GM23338 (cell line): ENCODE measurements at regions not wholly inside any gene's neighbourhood (a gene's known extent, or its start where the extent isn't known, plus 50 kb on each side); places are given as distances from the start of the nearest gene placed in this dataset.
"Not testable (repeated sequence)": the region's sequence is repeated elsewhere in the genome, so short reads cannot be mapped to it uniquely, and the experiment has no call there.

Experiments used
- ATAC-seq: fragments of 200-7000 bp; cut with Tn5 transposase; 3 replicates; pipeline ENCODE4 v1.9.1; 2020
- DNase-seq: peaks from one replicate; pipeline ENCODE4 v3.0.0-alpha.2; 2015; ENCODE audit warnings: low spot score
- H2AFZ ChIP-seq: fragments of 200-600 bp; sonication (generic); 2 replicates; pipeline ENCODE4 v1.8.0; 2016; ENCODE audit warnings: antibody characterized with exemption, mild to moderate bottlenecking, moderate library complexity
- H3F3A ChIP-seq: fragments of 200-600 bp; sonication (generic); replicated peaks from 2 replicates; pipeline ENCODE4 v1.8.0; 2017; ENCODE audit warnings: antibody characterized with exemption, mixed run types, low read depth
- H3K27ac ChIP-seq: fragments of 200-600 bp; sonication (generic); 2 replicates; pipeline ENCODE4 v1.6.1; 2016; ENCODE audit warnings: low read depth
- H3K27me3 ChIP-seq: fragments of 200-600 bp; sonication (generic); 2 replicates; pipeline ENCODE4 v1.8.0; 2016; ENCODE audit warnings: mild to moderate bottlenecking, mixed run types, moderate library complexity; ENCODE audit not compliant: insufficient read depth
- H3K36me3 ChIP-seq: fragments of 200-600 bp; sonication (generic); 2 replicates; pipeline ENCODE4 v1.8.0; 2016; ENCODE audit warnings: mild to moderate bottlenecking; ENCODE audit not compliant: insufficient read depth
- H3K4me1 ChIP-seq: fragments of 200-600 bp; sonication (generic); 2 replicates; pipeline ENCODE4 v1.8.0; 2016; ENCODE audit warnings: mild to moderate bottlenecking, moderate library complexity; ENCODE audit not compliant: insufficient read depth
- H3K4me2 ChIP-seq: fragments of 200-600 bp; sonication (generic); 2 replicates; pipeline ENCODE4 v1.7.1; 2017; ENCODE audit warnings: mixed run types
- H3K4me3 ChIP-seq: fragments of 200-600 bp; sonication (generic); 2 replicates; pipeline ENCODE4 v1.6.1; 2016; ENCODE audit warnings: mixed run types
- H3K79me2 ChIP-seq: fragments of 200-600 bp; sonication (generic); replicated peaks from 2 replicates; pipeline ENCODE4 v1.8.0; 2017; ENCODE audit warnings: mild to moderate bottlenecking; ENCODE audit not compliant: insufficient read depth
- H3K9me2 ChIP-seq: fragments of 200-600 bp; sonication (generic); 2 replicates; pipeline ENCODE4 v1.8.0; 2017; ENCODE audit not compliant: insufficient read depth
- H4K20me1 ChIP-seq: fragments of 200-600 bp; sonication (generic); replicated peaks from 2 replicates; pipeline ENCODE4 v1.8.0; 2017; ENCODE audit warnings: mild to moderate bottlenecking; ENCODE audit not compliant: insufficient read depth
- H3K27ac Mint-ChIP-seq: 2 replicates; pipeline ENCODE4 v1.8.0; 2020; ENCODE audit warnings: inconsistent platforms, mild to moderate bottlenecking, moderate library complexity, mixed read lengths
- H3K27me3 Mint-ChIP-seq: 3 replicates; pipeline ENCODE4 v1.8.0; 2022; ENCODE audit warnings: low read depth, mild to moderate bottlenecking, moderate library complexity, mixed read lengths, inconsistent platforms; ENCODE audit not compliant: insufficient read depth, poor library complexity
- H3K36me3 Mint-ChIP-seq: 3 replicates; pipeline ENCODE4 v1.8.0; 2021; ENCODE audit warnings: low read depth, mild to moderate bottlenecking, inconsistent platforms, moderate library complexity, mixed read lengths
- H3K4me1 Mint-ChIP-seq: 3 replicates; pipeline ENCODE4 v1.8.0; 2020; ENCODE audit warnings: mild to moderate bottlenecking, inconsistent platforms, mixed read lengths
- H3K4me3 Mint-ChIP-seq: 3 replicates; pipeline ENCODE4 v1.8.0; 2021; ENCODE audit warnings: moderate library complexity, mild to moderate bottlenecking, inconsistent platforms, mixed read lengths
- H3K9me3 Mint-ChIP-seq: 3 replicates; pipeline ENCODE4 v1.8.0; 2020; ENCODE audit warnings: moderate library complexity, mild to moderate bottlenecking, inconsistent platforms, mixed read lengths
- CREB1 ChIP-seq: fragments of 250-450 bp; sonication (Bioruptor Pico); IDR thresholded peaks from 2 replicates; pipeline ENCODE4 v1.5.0; 2020; ENCODE audit warnings: low read depth, mild to moderate bottlenecking, moderate library complexity
- CTCF ChIP-seq, 2 experiments: fragments of 200-600 bp in 1 of 2; sonication (generic) in 1 of 2; conservative IDR thresholded peaks; 2 replicates each; pipeline versions ENCODE4 v1.5.1 to v1.6.1; 2016 to 2017; ENCODE audit warnings: antibody characterized with exemption in 2 of 2, low read depth in 2 of 2, mild to moderate bottlenecking in 2 of 2, moderate library complexity in 1 of 2
- EZH2 ChIP-seq: fragments of 200-600 bp; sonication (generic); IDR thresholded peaks from one replicate; pipeline ENCODE4 v1.8.0; 2017; ENCODE audit warnings: antibody characterized with exemption, mild to moderate bottlenecking, low read depth; ENCODE audit not compliant: unreplicated experiment
- EZH2phosphoT487 ChIP-seq: fragments of 200-600 bp; sonication (generic); IDR thresholded peaks from one replicate; pipeline ENCODE4 v1.8.1; 2018; ENCODE audit warnings: antibody characterized with exemption; ENCODE audit not compliant: unreplicated experiment
- JUNB ChIP-seq: IDR thresholded peaks from one replicate; pipeline ENCODE4 v1.6.1; 2016; ENCODE audit warnings: antibody characterized with exemption; ENCODE audit not compliant: unreplicated experiment
- NANOG ChIP-seq: IDR thresholded peaks from 2 replicates; pipeline ENCODE4 v1.6.1; 2016; ENCODE audit warnings: antibody characterized with exemption, borderline replicate concordance
- POLR2AphosphoS5 ChIP-seq: IDR thresholded peaks from 2 replicates; pipeline ENCODE4 v1.6.1; 2016; ENCODE audit warnings: antibody characterized with exemption, low read depth
- REST ChIP-seq: IDR thresholded peaks from one replicate; pipeline ENCODE4 v1.6.1; 2018; ENCODE audit warnings: antibody characterized with exemption; ENCODE audit not compliant: unreplicated experiment
- STAT1 ChIP-seq: IDR thresholded peaks from one replicate; pipeline ENCODE4 v1.6.1; 2016; ENCODE audit warnings: antibody characterized with exemption; ENCODE audit not compliant: unreplicated experiment
- ZNF114 ChIP-seq: fragments of 250-450 bp; sonication (Bioruptor Pico); IDR thresholded peaks from 2 replicates; pipeline ENCODE4 v1.5.0; 2020; ENCODE audit warnings: mild to moderate bottlenecking, moderate library complexity
- ZNF331 ChIP-seq: fragments of 250-450 bp; sonication (Bioruptor Pico); IDR thresholded peaks from 2 replicates; pipeline ENCODE4 v1.5.0; 2020; ENCODE audit warnings: low read depth, mild to moderate bottlenecking, moderate library complexity
- ZNF462 ChIP-seq: fragments of 250-450 bp; sonication (Bioruptor Pico); IDR thresholded peaks from 2 replicates; pipeline ENCODE4 v1.5.0; 2020; ENCODE audit warnings: mild to moderate bottlenecking, moderate library complexity
- TF ChIP-seq, protein P1 (sequence below): IDR thresholded peaks from 2 replicates; pipeline ENCODE4 v1.6.1; 2016; ENCODE audit warnings: antibody characterized with exemption

DNA sequence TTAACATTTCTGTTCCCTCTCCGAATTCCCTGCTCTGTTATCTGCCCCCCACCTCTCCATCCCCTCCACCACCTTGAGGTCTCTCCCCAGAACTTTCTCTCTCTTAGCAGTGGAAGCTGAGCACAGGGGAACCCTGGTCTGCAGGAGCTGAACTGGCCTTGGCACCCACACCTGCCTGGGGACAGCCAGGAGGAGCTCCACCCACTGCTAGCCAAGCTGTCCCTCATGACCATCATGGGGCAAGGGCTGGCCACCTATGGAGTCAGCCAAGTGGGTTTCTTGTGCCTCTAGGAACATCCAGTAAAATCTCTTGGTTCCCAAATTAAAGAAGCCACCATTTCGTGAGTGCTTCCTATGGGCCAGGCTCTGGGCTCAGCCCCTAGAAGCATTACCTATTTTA lies 276.4 kb upstream of the TLE3 start:
- Mint-ChIP-seq H3K9me3 (peaks cover 4% of the 10 kb centered on the region; the same call in 1 of the 3 replicates), H3K27me3 (peaks cover 4% of the 10 kb centered on the region), H3K27ac (no peak overlapping the region), H3K36me3 (no peaks in the 10 kb centered on the region), H3K4me3 (no peak overlapping the region), H3K4me1 (peaks cover 32% of the 10 kb centered on the region)
- no peak overlapping the region for H3K27ac ChIP-seq
- no peaks in the 10 kb centered on the region for H3K79me2 ChIP-seq
- no peak for TF ChIP-seq ZNF462
- no peak for TF ChIP-seq CTCF (conservative IDR thresholded peaks at IDR 0.05; ENCODE audit: low read depth in 2 of 2)
- no peak for TF ChIP-seq REST
- TF ChIP-seq CREB1 (CRISPR knock-in tag) = no peak
- no peak for TF ChIP-seq EZH2phosphoT487
- TF ChIP-seq, protein P1, sequence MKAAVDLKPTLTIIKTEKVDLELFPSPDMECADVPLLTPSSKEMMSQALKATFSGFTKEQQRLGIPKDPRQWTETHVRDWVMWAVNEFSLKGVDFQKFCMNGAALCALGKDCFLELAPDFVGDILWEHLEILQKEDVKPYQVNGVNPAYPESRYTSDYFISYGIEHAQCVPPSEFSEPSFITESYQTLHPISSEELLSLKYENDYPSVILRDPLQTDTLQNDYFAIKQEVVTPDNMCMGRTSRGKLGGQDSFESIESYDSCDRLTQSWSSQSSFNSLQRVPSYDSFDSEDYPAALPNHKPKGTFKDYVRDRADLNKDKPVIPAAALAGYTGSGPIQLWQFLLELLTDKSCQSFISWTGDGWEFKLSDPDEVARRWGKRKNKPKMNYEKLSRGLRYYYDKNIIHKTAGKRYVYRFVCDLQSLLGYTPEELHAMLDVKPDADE = no peak
- TF ChIP-seq NANOG = no peak
- no peak for TF ChIP-seq STAT1
- TF ChIP-seq POLR2AphosphoS5 = no peak
- no peak for TF ChIP-seq ZNF331 (CRISPR knock-in tag)
- no peak for TF ChIP-seq ZNF114
- TF ChIP-seq EZH2 = no peak
- no peak for TF ChIP-seq JUNB
- no peak for DNase-seq
- H3K4me1 ChIP-seq = peaks cover 23% of the 10 kb centered on the region
- H3K27me3 ChIP-seq = no peaks in the 10 kb centered on the region; the same call in none of the 2 replicates
- H3K36me3 ChIP-seq = no peaks in the 10 kb centered on the region
- no peak for ATAC-seq
- H3F3A ChIP-seq = no peaks in the 10 kb centered on the region
- H3K4me3 ChIP-seq = no peak overlapping the region
- H3K4me2 ChIP-seq = no peak overlapping the region
- no peak overlapping the region for H2AFZ ChIP-seq
- no peaks in the 10 kb centered on the region for H3K9me2 ChIP-seq
- no peaks in the 10 kb centered on the region for H4K20me1 ChIP-seq

DNA sequence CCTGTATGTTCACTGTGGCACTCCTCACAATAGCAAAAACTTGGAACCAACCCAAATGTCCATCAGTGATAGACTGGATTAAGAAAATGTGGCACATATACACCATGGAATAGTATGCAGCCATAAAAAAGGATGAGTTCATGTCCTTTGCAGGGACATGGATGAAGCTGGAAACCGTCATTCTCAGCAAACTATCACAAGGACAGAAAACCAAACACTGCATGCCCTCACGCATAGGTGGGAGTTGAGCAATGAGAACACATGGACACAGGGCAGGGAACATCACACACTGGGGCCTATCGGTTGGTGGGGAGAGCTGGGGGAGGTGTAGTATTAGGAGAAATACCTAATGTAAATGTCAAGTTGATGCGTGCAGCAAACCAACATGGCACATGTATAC lies 275.7 kb upstream of the TLE3 start:
- DNase-seq, H3F3A ChIP-seq, H3K36me3 ChIP-seq, H3K4me3 ChIP-seq, H3K9me2 ChIP-seq, H4K20me1 ChIP-seq, H3K4me2 ChIP-seq, H3K27ac ChIP-seq, ATAC-seq, H3K27me3 Mint-ChIP-seq, H3K36me3 Mint-ChIP-seq, H3K27me3 ChIP-seq, H2AFZ ChIP-seq, H3K79me2 ChIP-seq, H3K4me3 Mint-ChIP-seq, H3K9me3 Mint-ChIP-seq, H3K27ac Mint-ChIP-seq: not testable (repeated sequence)
- H3K4me1 Mint-ChIP-seq = peaks cover 28% of the 10 kb centered on the region
- peaks cover 23% of the 10 kb centered on the region for H3K4me1 ChIP-seq
